HG03520 (cell line): ENCODE measurements at regions not wholly inside any gene's neighbourhood (a gene's known extent, or its start where the extent isn't known, plus 50 kb on each side); places are given as distances from the start of the nearest gene placed in this dataset.

ENCODE experiments used
- ATAC-seq: cut with Tn5 transposase; IDR thresholded peaks from one replicate; pipeline ENCODE4 v1.9.1; 2021; ENCODE audit warnings: mild to moderate bottlenecking, moderate library complexity; ENCODE audit not compliant: unreplicated experiment

GRCh38 chr20:23232679-23233308, 117.8 kb upstream of the NXT1 start:
- ATAC-seq, result no peak

GRCh38 chr20:23232219-23232581, 118.4 kb upstream of the NXT1 start:
- no peak for ATAC-seq

- ATAC-seq, result no peak
Observed at GRCh38 chr20:23231561-23232218, 118.9 kb upstream of the NXT1 start.

GRCh38 chr20:23230766-23231385, 119.7 kb upstream of the NXT1 start:
- ATAC-seq, result no peak

- no peak for ATAC-seq
Observed at GRCh38 chr20:23229989-23230388, 120.6 kb upstream of the NXT1 start.

- ATAC-seq, result no peak
Observed at GRCh38 chr20:23228912-23229311, 121.7 kb upstream of the NXT1 start.

- ATAC-seq, result no peak
Observed at GRCh38 chr20:23227976-23228375, 122.6 kb upstream of the NXT1 start.

- no peak for ATAC-seq
Observed at GRCh38 chr20:23227274-23227673, 123.3 kb upstream of the NXT1 start.

- no peak for ATAC-seq
Observed at GRCh38 chr20:23226612-23227265, 123.9 kb upstream of the NXT1 start.

GRCh38 chr20:23225407-23226060, 125.1 kb upstream of the NXT1 start:
- no peak for ATAC-seq

GRCh38 chr20:23224806-23225205, 125.8 kb upstream of the NXT1 start:
- ATAC-seq, result no peak

GRCh38 chr20:23223908-23224580, 126.5 kb upstream of the NXT1 start:
- no peak for ATAC-seq

- no peak for ATAC-seq
Observed at GRCh38 chr20:23222531-23223200, 127.9 kb upstream of the NXT1 start.

GRCh38 chr20:23217023-23217422, 130.9 kb upstream of the CD93 start:
- no peak for ATAC-seq

- no peak for ATAC-seq
Observed at GRCh38 chr20:23215344-23215995, 129.3 kb upstream of the CD93 start.

- ATAC-seq, result no peak
Observed at GRCh38 chr20:23214903-23215302, 128.8 kb upstream of the CD93 start.

- ATAC-seq, result no peak
Observed at GRCh38 chr20:23212464-23212995, 126.4 kb upstream of the CD93 start.

GRCh38 chr20:23212011-23212410, 125.9 kb upstream of the CD93 start:
- no peak for ATAC-seq

GRCh38 chr20:23211164-23211563, 125.0 kb upstream of the CD93 start:
- ATAC-seq, result no peak
